HCT116 (cell line): ENCODE measurements at regions not wholly inside any gene's neighbourhood (a gene's known extent, or its start where the extent isn't known, plus 50 kb on each side); places are given as distances from the start of the nearest gene placed in this dataset.

Source experiments
- ATAC-seq: fragments of 200-7000 bp; cut with Tn5 transposase; 2 replicates; pipeline ENCODE4 v1.9.1; 2020; ENCODE audit warnings: mild to moderate bottlenecking, moderate library complexity
- BruUV-seq: library from RNA; stranded (reverse); fragments of 400-500 nt; replicated peaks from 2 replicates; lab custom pipeline; 2021; lab: Mats Ljungman, UMichigan
- CTCF ChIA-PET: fragments of 300-600 bp; sonication (Branson Sonifier 250); formaldehyde crosslinking; loops from one replicate; lab custom pipeline; 2021; ENCODE audit warnings: antibody characterized with exemption; lab: Charles Lee
- POLR2A ChIA-PET: fragments of 300-600, 350-600 bp; sonication (Branson Sonifier 250); formaldehyde crosslinking; loops from one replicate; lab custom pipeline; 2021; ENCODE audit warnings: antibody characterized with exemption; lab: Charles Lee
- RAD21 ChIA-PET, 2 experiments: fragments of 300-600 bp; sonication (Branson Sonifier 250); formaldehyde crosslinking; loops; one replicate each; lab custom pipeline; 2023; ENCODE audit warnings: low total read pairs in 2 of 2; ENCODE audit not compliant: uncharacterized antibody in 2 of 2, unreplicated experiment in 2 of 2, low non-redundant PET in 1 of 2; lab: Charles Lee
- DNase-seq: peaks from one replicate; pipeline ENCODE4 v3.0.0-alpha.2; 2010; ENCODE audit warnings: low read depth, low spot score
- H2AFZ ChIP-seq: fragments of 200-600 bp; shearing (Covaris generic), sonication (generic); 2 replicates; pipeline ENCODE4 v1.6.1; 2017; ENCODE audit warnings: low read depth, mixed run types, mixed read lengths, antibody characterized with exemption, low read length; ENCODE audit not compliant: poor library complexity, severe bottlenecking
- H3K27ac ChIP-seq: 2 replicates; pipeline ENCODE4 v1.5.1; 2012; ENCODE audit warnings: low read depth, low read length
- H3K27me3 ChIP-seq: fragments of 200-600 bp; sonication (generic); 2 replicates; pipeline ENCODE4 v1.6.1; 2016; ENCODE audit warnings: mixed run types, low read length, mixed read lengths; ENCODE audit not compliant: insufficient read depth
- H3K36me3 ChIP-seq, 2 experiments: fragments of 200-500 bp in 1 of 2; fragments of 200-600 bp in 1 of 2; sonication (Bioruptor generic) in 1 of 2; sonication (generic) in 1 of 2; 2 replicates each; pipeline versions ENCODE4 v1.5.1 to v1.6.1; 2014 to 2016; ENCODE audit warnings: low read length in 2 of 2, inconsistent platforms in 1 of 2, mixed read lengths in 1 of 2, mixed run types in 1 of 2; ENCODE audit not compliant: insufficient read depth in 2 of 2, control insufficient read depth in 1 of 2
- H3K4me1 ChIP-seq, 2 experiments: fragments of 200-600 bp in 1 of 2; sonication (generic) in 1 of 2; 2 replicates each; pipeline versions ENCODE4 v1.5.1 to v1.6.1; 2012 to 2017; ENCODE audit warnings: low read length in 2 of 2, inconsistent platforms in 1 of 2, mild to moderate bottlenecking in 1 of 2, mixed read lengths in 1 of 2, mixed run types in 1 of 2, moderate library complexity in 1 of 2; ENCODE audit not compliant: insufficient read depth in 2 of 2, control insufficient read depth in 1 of 2
- H3K4me2 ChIP-seq: fragments of 200-600 bp; sonication (generic); 2 replicates; pipeline ENCODE4 v1.6.1; 2017; ENCODE audit warnings: mixed run types, low read length, mixed read lengths
- H3K4me3 ChIP-seq, 2 experiments: fragments of 200-600 bp in 1 of 2; sonication (generic) in 1 of 2; replicated peaks in 1 of 2; 2 replicates each; pipeline ENCODE4 v1.5.1; 2011 to 2016; ENCODE audit warnings: low read length in 2 of 2, control low read depth in 1 of 2, low read depth in 1 of 2, mild to moderate bottlenecking in 1 of 2, mixed read lengths in 1 of 2, mixed run types in 1 of 2
- H3K79me2 ChIP-seq: fragments of 200-600 bp; sonication (generic); 2 replicates; pipeline ENCODE4 v1.6.1; 2017; ENCODE audit warnings: mild to moderate bottlenecking, mixed run types, low read length, moderate library complexity, mixed read lengths; ENCODE audit not compliant: insufficient read depth
- H3K9ac ChIP-seq: fragments of 200-600 bp; sonication (generic); 2 replicates; pipeline ENCODE4 v1.6.1; 2016; ENCODE audit warnings: low read length, mixed read lengths
- H3K9me2 ChIP-seq: fragments of 200-600 bp; sonication (generic), shearing (Covaris generic); 2 replicates; pipeline ENCODE4 v1.6.1; 2017; ENCODE audit warnings: mixed run types, mild to moderate bottlenecking, moderate library complexity; ENCODE audit not compliant: insufficient read depth
- H3K9me3 ChIP-seq, 2 experiments: fragments of 200-500 bp in 1 of 2; fragments of 200-600 bp in 1 of 2; sonication (Bioruptor generic) in 1 of 2; sonication (generic) in 1 of 2; 2 replicates each; pipeline ENCODE4 v1.6.1; 2014 to 2017; ENCODE audit warnings: low read length in 2 of 2, mixed read lengths in 2 of 2, inconsistent platforms in 1 of 2, low read depth in 1 of 2, mild to moderate bottlenecking in 1 of 2, mixed run types in 1 of 2, moderate library complexity in 1 of 2; ENCODE audit not compliant: control insufficient read depth in 1 of 2, insufficient read depth in 1 of 2
- H4K20me1 ChIP-seq: fragments of 200-600 bp; sonication (generic), shearing (Covaris generic); 2 replicates; pipeline ENCODE4 v1.6.1; 2017; ENCODE audit warnings: mixed run types, mild to moderate bottlenecking, moderate library complexity; ENCODE audit not compliant: insufficient read depth
- CEBPB ChIP-seq: IDR thresholded peaks from 2 replicates; pipeline ENCODE4 v1.6.1; 2012; ENCODE audit warnings: low read depth
- FOSL1 ChIP-seq: IDR thresholded peaks from 2 replicates; pipeline ENCODE4 v1.6.1; 2012; ENCODE audit warnings: low read depth
- RAD21 ChIP-seq: IDR thresholded peaks from 2 replicates; pipeline ENCODE4 v1.6.1; 2012; ENCODE audit warnings: low read depth, mild to moderate bottlenecking
- intact Hi-C: fragments of 100-400 bp; cut with micrococcal nuclease; formaldehyde crosslinking; loops from 2 replicates; pipeline ENCODE4 v1.10.0; 2022
- TF ChIP-seq, protein P1 (sequence below), 3 experiments: fragments of 200-600 bp in 1 of 3; sonication (generic) in 1 of 3; IDR thresholded peaks in 2 of 3; conservative IDR thresholded peaks in 1 of 3; 2 replicates each; pipeline ENCODE4 v1.5.1; 2012 to 2017; ENCODE audit warnings: low read depth in 2 of 3, low read length in 2 of 3, antibody characterized with exemption in 1 of 3, borderline replicate concordance in 1 of 3, control low read depth in 1 of 3, mild to moderate bottlenecking in 1 of 3, mixed read lengths in 1 of 3, mixed run types in 1 of 3, moderate library complexity in 1 of 3; ENCODE audit not compliant: insufficient read depth in 1 of 3
- TF ChIP-seq, protein P2 (sequence below): IDR thresholded peaks from 2 replicates; pipeline ENCODE4 v1.6.1; 2011; ENCODE audit warnings: mild to moderate bottlenecking, low read length, moderate library complexity; ENCODE audit not compliant: insufficient replicate concordance; ENCODE audit errors: extremely low read depth

DNA sequence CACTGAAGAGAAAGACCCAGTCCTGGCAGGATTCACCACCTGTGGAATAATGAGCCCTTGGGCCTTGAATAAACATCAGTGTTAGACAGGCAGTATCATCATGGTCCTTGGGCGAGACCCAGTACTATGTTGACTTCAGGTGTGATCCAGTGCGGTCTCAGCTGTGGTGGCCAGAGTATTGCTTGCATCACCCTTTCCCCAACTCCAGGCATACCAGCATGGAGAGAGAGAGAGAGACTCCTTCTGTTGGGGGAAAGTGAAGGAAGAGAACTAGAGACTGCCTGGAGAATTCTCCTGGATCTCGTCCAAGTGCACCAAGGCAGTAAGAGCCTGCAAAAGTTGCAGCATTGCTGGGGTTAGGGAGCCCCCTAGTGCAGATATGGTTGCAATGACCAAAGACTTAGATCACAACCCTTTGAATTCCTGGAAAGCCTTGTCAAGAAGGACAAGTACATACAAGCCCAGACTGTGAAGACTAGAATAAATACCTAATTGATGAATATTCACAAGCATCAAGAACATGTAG lies 61.1 kb upstream of the VAMP7 start:
- no peaks in the 10 kb centered on the region for H3K9me2 ChIP-seq
- H3K79me2 ChIP-seq: no peaks in the 10 kb centered on the region
- RAD21 ChIA-PET: no interaction called here
- CTCF ChIA-PET: no interaction called here
- peaks cover 0 to 5% of the 10 kb centered on the region in 2 experiments; a peak in 1 of 4 replicates for H3K4me1 ChIP-seq
- H3K9me3 ChIP-seq: no peaks in the 10 kb centered on the region
- no peak overlapping the region for H2AFZ ChIP-seq
- no peak overlapping the region for H3K4me2 ChIP-seq
- H4K20me1 ChIP-seq: no peaks in the 10 kb centered on the region
- no peaks in the 10 kb centered on the region for H3K36me3 ChIP-seq
- no peak overlapping the region for H3K9ac ChIP-seq
- BruUV-seq: no TSS peak
- ATAC-seq (peak; percentile 94), DNase-seq (peak; percentile 75)
- TF ChIP-seq CEBPB (no peak), RAD21 (peak; percentile 92)
- TF ChIP-seq, protein P1, sequence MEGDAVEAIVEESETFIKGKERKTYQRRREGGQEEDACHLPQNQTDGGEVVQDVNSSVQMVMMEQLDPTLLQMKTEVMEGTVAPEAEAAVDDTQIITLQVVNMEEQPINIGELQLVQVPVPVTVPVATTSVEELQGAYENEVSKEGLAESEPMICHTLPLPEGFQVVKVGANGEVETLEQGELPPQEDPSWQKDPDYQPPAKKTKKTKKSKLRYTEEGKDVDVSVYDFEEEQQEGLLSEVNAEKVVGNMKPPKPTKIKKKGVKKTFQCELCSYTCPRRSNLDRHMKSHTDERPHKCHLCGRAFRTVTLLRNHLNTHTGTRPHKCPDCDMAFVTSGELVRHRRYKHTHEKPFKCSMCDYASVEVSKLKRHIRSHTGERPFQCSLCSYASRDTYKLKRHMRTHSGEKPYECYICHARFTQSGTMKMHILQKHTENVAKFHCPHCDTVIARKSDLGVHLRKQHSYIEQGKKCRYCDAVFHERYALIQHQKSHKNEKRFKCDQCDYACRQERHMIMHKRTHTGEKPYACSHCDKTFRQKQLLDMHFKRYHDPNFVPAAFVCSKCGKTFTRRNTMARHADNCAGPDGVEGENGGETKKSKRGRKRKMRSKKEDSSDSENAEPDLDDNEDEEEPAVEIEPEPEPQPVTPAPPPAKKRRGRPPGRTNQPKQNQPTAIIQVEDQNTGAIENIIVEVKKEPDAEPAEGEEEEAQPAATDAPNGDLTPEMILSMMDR (IDR thresholded peaks at IDR 0.05 in 2 of 3, conservative IDR thresholded peaks at IDR 0.05 in 1 of 3; ENCODE audit: borderline replicate concordance in 1 of 3, insufficient read depth in 1 of 3, low read depth in 2 of 3, low read length in 2 of 3): peak; percentile 58 to 67 (median 62); a peak in 5 of 6 replicates
- H3K27me3 ChIP-seq: no peaks in the 10 kb centered on the region
- intact Hi-C loops: loop anchor here (1.0 to 2.0 kb wide), 3 partner anchors 725 to 901 kb away; no protein-coding TSS in a partner anchor
- POLR2A ChIA-PET: no interaction called here
- no peak overlapping the region for H3K4me3 ChIP-seq
- no peak overlapping the region for H3K27ac ChIP-seq

DNA sequence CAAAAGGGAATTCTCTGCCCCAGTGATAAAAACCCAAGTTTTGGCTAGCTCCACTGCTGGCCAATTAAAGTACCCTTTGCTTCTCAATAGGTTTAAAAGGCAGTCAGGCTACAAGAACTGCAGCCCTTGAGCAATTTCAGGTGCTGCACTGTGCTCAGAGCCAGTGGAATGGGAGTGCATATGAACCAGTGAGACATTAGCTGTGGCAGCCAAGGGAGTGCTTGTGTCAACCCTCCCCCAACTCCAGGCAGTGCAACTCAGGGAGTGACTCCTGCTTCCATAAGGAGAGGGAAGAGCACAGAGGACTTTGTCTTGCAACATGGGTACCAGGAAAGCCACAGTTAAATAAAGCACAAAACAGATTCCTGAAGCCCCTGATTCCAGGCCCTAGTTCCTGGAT lies 61.6 kb upstream of the VAMP7 start:
- DNase-seq (no peak), ATAC-seq (peak; percentile 27; the same call in 1 of the 2 replicates)
- H3K4me2 ChIP-seq: no peak overlapping the region
- BruUV-seq: no TSS peak
- TF ChIP-seq FOSL1: no peak
- TF ChIP-seq, protein P1 (IDR thresholded peaks at IDR 0.05 in 2 of 3, conservative IDR thresholded peaks at IDR 0.05 in 1 of 3; ENCODE audit: borderline replicate concordance in 1 of 3, insufficient read depth in 1 of 3, low read depth in 2 of 3, low read length in 2 of 3): no peak
- TF ChIP-seq, protein P2, sequence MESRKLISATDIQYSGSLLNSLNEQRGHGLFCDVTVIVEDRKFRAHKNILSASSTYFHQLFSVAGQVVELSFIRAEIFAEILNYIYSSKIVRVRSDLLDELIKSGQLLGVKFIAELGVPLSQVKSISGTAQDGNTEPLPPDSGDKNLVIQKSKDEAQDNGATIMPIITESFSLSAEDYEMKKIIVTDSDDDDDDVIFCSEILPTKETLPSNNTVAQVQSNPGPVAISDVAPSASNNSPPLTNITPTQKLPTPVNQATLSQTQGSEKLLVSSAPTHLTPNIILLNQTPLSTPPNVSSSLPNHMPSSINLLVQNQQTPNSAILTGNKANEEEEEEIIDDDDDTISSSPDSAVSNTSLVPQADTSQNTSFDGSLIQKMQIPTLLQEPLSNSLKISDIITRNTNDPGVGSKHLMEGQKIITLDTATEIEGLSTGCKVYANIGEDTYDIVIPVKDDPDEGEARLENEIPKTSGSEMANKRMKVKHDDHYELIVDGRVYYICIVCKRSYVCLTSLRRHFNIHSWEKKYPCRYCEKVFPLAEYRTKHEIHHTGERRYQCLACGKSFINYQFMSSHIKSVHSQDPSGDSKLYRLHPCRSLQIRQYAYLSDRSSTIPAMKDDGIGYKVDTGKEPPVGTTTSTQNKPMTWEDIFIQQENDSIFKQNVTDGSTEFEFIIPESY: no peak
- CTCF ChIA-PET: no interaction called here
- peaks cover 0 to 5% of the 10 kb centered on the region in 2 experiments; a peak in 1 of 4 replicates for H3K4me1 ChIP-seq
- H3K9me2 ChIP-seq: no peaks in the 10 kb centered on the region
- H3K36me3 ChIP-seq: no peaks in the 10 kb centered on the region
- POLR2A ChIA-PET: no interaction called here
- no peaks in the 10 kb centered on the region for H3K27me3 ChIP-seq
- H2AFZ ChIP-seq: no peak overlapping the region
- no peak overlapping the region for H3K27ac ChIP-seq
- no peaks in the 10 kb centered on the region for H3K79me2 ChIP-seq
- no peak overlapping the region for H3K9ac ChIP-seq
- no peak overlapping the region for H3K4me3 ChIP-seq
- no peaks in the 10 kb centered on the region for H3K9me3 ChIP-seq
- RAD21 ChIA-PET: no interaction called here
- no peaks in the 10 kb centered on the region for H4K20me1 ChIP-seq
- intact Hi-C loops: no loop called here
